HG02938 (cell line): ENCODE measurements at regions not wholly inside any gene's neighbourhood (a gene's known extent, or its start where the extent isn't known, plus 50 kb on each side); places are given as distances from the start of the nearest gene placed in this dataset.

Source experiments
- ATAC-seq: cut with Tn5 transposase; IDR thresholded peaks from one replicate; pipeline ENCODE4 v1.9.1; 2021; ENCODE audit warnings: mild to moderate bottlenecking, moderate library complexity; ENCODE audit not compliant: unreplicated experiment

GRCh38 chr5:5969942-5970483 is 408.3 kb downstream of the MED10 start:
- ATAC-seq = no peak

- ATAC-seq = no peak
These were observed 409.4 kb downstream of the MED10 start for GRCh38 chr5:5968981-5969380.

- ATAC-seq = no peak
These were observed 410.4 kb downstream of the MED10 start for GRCh38 chr5:5967944-5968343.

- ATAC-seq = no peak
These were observed 411.0 kb downstream of the MED10 start for GRCh38 chr5:5967373-5967772.

GRCh38 chr5:5965132-5965531 is 413.2 kb downstream of the MED10 start:
- ATAC-seq = no peak

- no peak for ATAC-seq
These were observed 414.0 kb downstream of the MED10 start for GRCh38 chr5:5964347-5964746.

- ATAC-seq = no peak
These were observed 420.6 kb downstream of the MED10 start for GRCh38 chr5:5957737-5958136.

- no peak for ATAC-seq
These were observed 424.1 kb downstream of the MED10 start for GRCh38 chr5:5954275-5954598.

- no peak for ATAC-seq
These were observed 424.6 kb downstream of the MED10 start for GRCh38 chr5:5953584-5954274.

GRCh38 chr5:5951953-5952352 is 426.4 kb downstream of the MED10 start:
- no peak for ATAC-seq

GRCh38 chr5:5950658-5951057 is 427.7 kb downstream of the MED10 start:
- ATAC-seq = no peak

- no peak for ATAC-seq
These were observed 436.9 kb downstream of the MED10 start for GRCh38 chr5:5941486-5941885.

- no peak for ATAC-seq
These were observed 438.5 kb downstream of the MED10 start for GRCh38 chr5:5939759-5940370.

GRCh38 chr5:5933651-5934050 is 444.7 kb downstream of the MED10 start:
- ATAC-seq = no peak

- no peak for ATAC-seq
These were observed 445.5 kb downstream of the MED10 start for GRCh38 chr5:5932824-5933223.

GRCh38 chr5:5930561-5930960 is 447.8 kb downstream of the MED10 start:
- no peak for ATAC-seq

- ATAC-seq = no peak
These were observed 448.9 kb downstream of the MED10 start for GRCh38 chr5:5929291-5930020.

GRCh38 chr5:5925191-5925590 is 453.2 kb downstream of the MED10 start:
- no peak for ATAC-seq

- ATAC-seq = no peak
These were observed 458.9 kb downstream of the MED10 start for GRCh38 chr5:5919411-5919810.

GRCh38 chr5:5906778-5907177 is 471.6 kb downstream of the MED10 start:
- no peak for ATAC-seq

- ATAC-seq = no peak
These were observed 473.2 kb downstream of the MED10 start for GRCh38 chr5:5905186-5905585.

GRCh38 chr5:5904113-5904512 is 474.2 kb downstream of the MED10 start:
- ATAC-seq = no peak
